H1 (cell line): ENCODE measurements at regions not wholly inside any gene's neighbourhood (a gene's known extent, or its start where the extent isn't known, plus 50 kb on each side); places are given as distances from the start of the nearest gene placed in this dataset.

Source experiments
- CTCF ChIA-PET: fragments of 300-600 bp; sonication (Branson Sonifier 250); formaldehyde crosslinking; loops from one replicate; lab custom pipeline; 2021; ENCODE audit not compliant: partially characterized antibody; lab: Charles Lee
- POLR2A ChIA-PET: fragments of 300-600 bp; sonication (Branson Sonifier 250); formaldehyde crosslinking; loops from one replicate; lab custom pipeline; 2021; ENCODE audit warnings: inconsistent platforms; ENCODE audit not compliant: partially characterized antibody; lab: Charles Lee
- DNase-seq, 2 experiments: peaks; one replicate each; pipeline versions ENCODE4 v3.0.0 to v3.0.0-alpha.2; 2010 to 2022; ENCODE audit warnings: low spot score in 2 of 2, low read depth in 1 of 2, mixed read lengths in 1 of 2
- FAIRE-seq: peaks from 2 replicates; lab custom pipeline; 2011; peaks lifted over from hg19 to GRCh38; lab: Jason Lieb, UNC
- H2AFZ ChIP-seq: 2 replicates; pipeline ENCODE4 v1.8.1; 2012; ENCODE audit warnings: low read length, inconsistent platforms
- H2AK5ac ChIP-seq: 2 replicates; pipeline ENCODE4 v1.6.1; 2013; ENCODE audit warnings: low read depth, low read length
- H2BK120ac ChIP-seq: replicated peaks from 2 replicates; pipeline ENCODE3; 2013; ENCODE audit warnings: low read depth, low read length, inconsistent platforms
- H2BK12ac ChIP-seq: 2 replicates; pipeline ENCODE4 v1.6.1; 2013; ENCODE audit warnings: low read depth, low read length
- H2BK15ac ChIP-seq: 2 replicates; pipeline ENCODE4 v1.6.1; 2013; ENCODE audit warnings: low read length
- H2BK20ac ChIP-seq: 2 replicates; pipeline ENCODE4 v1.6.1; 2013; ENCODE audit warnings: low read length
- H2BK5ac ChIP-seq: 2 replicates; pipeline ENCODE4 v1.6.1; 2013; ENCODE audit warnings: low read depth, low read length
- H3K14ac ChIP-seq: 2 replicates; pipeline ENCODE4 v1.6.1; 2013; ENCODE audit warnings: inconsistent platforms; ENCODE audit not compliant: insufficient read length
- H3K18ac ChIP-seq: 2 replicates; pipeline ENCODE4 v1.6.1; 2013; ENCODE audit warnings: low read length; ENCODE audit errors: extremely low read depth
- H3K23ac ChIP-seq: 2 replicates; pipeline ENCODE4 v1.6.1; 2013; ENCODE audit warnings: inconsistent platforms; ENCODE audit not compliant: insufficient read length
- H3K23me2 ChIP-seq: 2 replicates; pipeline ENCODE4 v1.6.1; 2013; ENCODE audit warnings: low read depth, low read length
- H3K27ac ChIP-seq: 2 replicates; pipeline ENCODE4 v1.6.1; 2011; ENCODE audit warnings: low read depth, low read length, inconsistent platforms
- H3K27me3 ChIP-seq, 4 experiments: replicated peaks in 1 of 4; 1 replicate in 1 of 4; 2 replicates in 3 of 4; pipeline versions ENCODE4 v1.6.1 to v1.8.1; 2011 to 2013; ENCODE audit warnings: low read length in 3 of 4, mild to moderate bottlenecking in 3 of 4, inconsistent platforms in 2 of 4, mixed read lengths in 2 of 4, moderate library complexity in 1 of 4; ENCODE audit not compliant: control insufficient read depth in 3 of 4, insufficient read depth in 3 of 4; ENCODE audit errors: extremely low read depth in 1 of 4
- H3K36me3 ChIP-seq, 4 experiments: 2 replicates each; pipeline versions ENCODE4 v1.6.1 to v1.8.1; 2011 to 2013; ENCODE audit warnings: mild to moderate bottlenecking in 4 of 4, low read length in 3 of 4, moderate library complexity in 2 of 4, control low read depth in 1 of 4, inconsistent platforms in 1 of 4; ENCODE audit not compliant: insufficient read depth in 4 of 4, control insufficient read depth in 2 of 4
- H3K4ac ChIP-seq: replicated peaks from 2 replicates; pipeline ENCODE3; 2013; ENCODE audit warnings: low read length, low read depth, mixed read lengths, inconsistent platforms; ENCODE audit not compliant: insufficient read length
- H3K4me1 ChIP-seq, 4 experiments: replicated peaks in 1 of 4; 1 replicate in 1 of 4; 2 replicates in 3 of 4; pipeline versions ENCODE4 v1.6.1 to v1.8.1; 2011 to 2013; ENCODE audit warnings: low read length in 3 of 4, inconsistent platforms in 2 of 4, mixed read lengths in 1 of 4; ENCODE audit not compliant: insufficient read depth in 4 of 4, control insufficient read depth in 3 of 4
- H3K4me2 ChIP-seq, 2 experiments: 2 replicates each; pipeline versions ENCODE4 v1.6.1 to v1.8.1; 2011 to 2013; ENCODE audit warnings: low read depth in 2 of 2, low read length in 2 of 2, control low read depth in 1 of 2, inconsistent platforms in 1 of 2, mild to moderate bottlenecking in 1 of 2; ENCODE audit not compliant: insufficient read depth in 1 of 2
- H3K4me3 ChIP-seq, 4 experiments: fragments of 200-600, 300-600 bp in 1 of 4; sonication (generic), shearing (Covaris generic), sonication (Bioruptor Twin) in 1 of 4; 2 replicates each; pipeline versions ENCODE4 v1.5.1 to v1.8.1; 2011 to 2016; ENCODE audit warnings: low read length in 4 of 4, low read depth in 3 of 4, control low read depth in 2 of 4, inconsistent platforms in 2 of 4, mild to moderate bottlenecking in 2 of 4, mixed read lengths in 1 of 4, moderate library complexity in 1 of 4; ENCODE audit not compliant: insufficient read depth in 2 of 4; ENCODE audit errors: extremely low read depth in 1 of 4
- H3K56ac ChIP-seq: replicated peaks from 2 replicates; pipeline ENCODE3; 2013; ENCODE audit warnings: low read depth, mild to moderate bottlenecking, mixed read lengths, low read length, inconsistent platforms; ENCODE audit not compliant: insufficient read length
- H3K79me1 ChIP-seq: 2 replicates; pipeline ENCODE4 v1.6.1; 2013; ENCODE audit warnings: low read depth, low read length, control low read depth
- H3K79me2 ChIP-seq, 2 experiments: 2 replicates each; pipeline versions ENCODE4 v1.6.1 to v1.8.1; 2012 to 2013; ENCODE audit warnings: low read length in 2 of 2, mild to moderate bottlenecking in 2 of 2, inconsistent platforms in 1 of 2; ENCODE audit not compliant: insufficient read depth in 2 of 2, control insufficient read depth in 1 of 2
- H3K9ac ChIP-seq, 4 experiments: replicated peaks in 1 of 4; 1 replicate in 1 of 4; 2 replicates in 3 of 4; pipeline versions ENCODE4 v1.6.1 to v1.8.1; 2011 to 2013; ENCODE audit warnings: low read depth in 3 of 4, low read length in 3 of 4, control low read depth in 2 of 4, mild to moderate bottlenecking in 2 of 4, moderate library complexity in 2 of 4, inconsistent platforms in 1 of 4; ENCODE audit errors: extremely low read depth in 1 of 4
- H3K9me3 ChIP-seq, 2 experiments: 2 replicates each; pipeline versions ENCODE4 v1.6.1 to v1.8.1; 2012 to 2013; ENCODE audit warnings: mild to moderate bottlenecking in 2 of 2, moderate library complexity in 2 of 2, control low read depth in 1 of 2, inconsistent platforms in 1 of 2, low read depth in 1 of 2, low read length in 1 of 2, mixed read lengths in 1 of 2; ENCODE audit not compliant: insufficient read depth in 2 of 2
- H4K20me1 ChIP-seq, 2 experiments: replicated peaks in 1 of 2; 2 replicates each; pipeline versions ENCODE3 to v1.8.1; 2011 to 2013; ENCODE audit warnings: inconsistent platforms in 2 of 2, low read length in 2 of 2, mild to moderate bottlenecking in 1 of 2; ENCODE audit not compliant: insufficient read depth in 2 of 2, control insufficient read depth in 1 of 2
- H4K5ac ChIP-seq: 2 replicates; pipeline ENCODE4 v1.6.1; 2013; ENCODE audit warnings: low read length, low read depth, mixed read lengths, inconsistent platforms; ENCODE audit not compliant: insufficient read length
- H4K8ac ChIP-seq: 2 replicates; pipeline ENCODE4 v1.8.0; 2013; ENCODE audit warnings: mild to moderate bottlenecking, moderate library complexity, low read length, inconsistent platforms; ENCODE audit not compliant: insufficient read depth; ENCODE audit errors: extremely low read depth
- H4K91ac ChIP-seq: replicated peaks from 2 replicates; pipeline ENCODE3; 2013; ENCODE audit warnings: low read length, mixed read lengths, inconsistent platforms; ENCODE audit not compliant: insufficient read length
- BCL11A ChIP-seq, 2 experiments: IDR thresholded peaks; one replicate each; pipeline ENCODE4 v1.6.1; 2011; ENCODE audit warnings: low read depth in 2 of 2, low read length in 2 of 2, mild to moderate bottlenecking in 2 of 2
- BRCA1 ChIP-seq: IDR thresholded peaks from 2 replicates; pipeline ENCODE4 v1.6.1; 2012; ENCODE audit warnings: low read depth, low read length, improper control_type of control experiment
- E2F6 ChIP-seq: IDR thresholded peaks from 2 replicates; pipeline ENCODE4 v1.6.1; 2012; ENCODE audit warnings: inconsistent platforms
- EP300 ChIP-seq, 2 experiments: IDR thresholded peaks; 1 replicate in 1 of 2; 2 replicates in 1 of 2; pipeline ENCODE4 v1.6.1; 2011 to 2012; ENCODE audit warnings: low read depth in 2 of 2, low read length in 2 of 2, mild to moderate bottlenecking in 2 of 2, borderline replicate concordance in 1 of 2, inconsistent platforms in 1 of 2, moderate library complexity in 1 of 2
- FOSL1 ChIP-seq: IDR thresholded peaks from 2 replicates; pipeline ENCODE4 v1.6.1; 2011; ENCODE audit warnings: mild to moderate bottlenecking, low read depth, low read length, moderate library complexity; ENCODE audit not compliant: insufficient read depth
- GTF2F1 ChIP-seq: IDR thresholded peaks from 2 replicates; pipeline ENCODE4 v1.6.1; 2012; ENCODE audit warnings: low read depth, low read length, improper control_type of control experiment, borderline replicate concordance
- KDM5A ChIP-seq: fragments of 200-600 bp; IDR thresholded peaks from 2 replicates; pipeline ENCODE4 v1.7.1; 2012; ENCODE audit warnings: mild to moderate bottlenecking, low read length, inconsistent platforms, mixed read lengths
- NANOG ChIP-seq: IDR thresholded peaks from 2 replicates; pipeline ENCODE4 v1.6.1; 2011; ENCODE audit warnings: low read length, low read depth, mild to moderate bottlenecking, inconsistent platforms; ENCODE audit not compliant: insufficient read depth, poor library complexity, severe bottlenecking
- PHF8 ChIP-seq: fragments of 200-600 bp; sonication (generic); conservative IDR thresholded peaks from 2 replicates; pipeline ENCODE4 v1.7.1; 2012; ENCODE audit warnings: low read depth, mild to moderate bottlenecking, inconsistent platforms, low read length, moderate library complexity
- POLR2A ChIP-seq, 2 experiments: IDR thresholded peaks; 1 replicate in 1 of 2; 2 replicates in 1 of 2; pipeline ENCODE4 v1.6.1; 2011; ENCODE audit warnings: low read depth in 2 of 2, low read length in 2 of 2, mild to moderate bottlenecking in 2 of 2; ENCODE audit errors: control extremely low read depth in 1 of 2
- RAD21 ChIP-seq, 2 experiments: IDR thresholded peaks in 1 of 2; conservative IDR thresholded peaks in 1 of 2; 2 replicates each; pipeline ENCODE4 v1.6.1; 2011; ENCODE audit warnings: low read depth in 2 of 2, low read length in 2 of 2, improper control_type of control experiment in 1 of 2, inconsistent platforms in 1 of 2, mild to moderate bottlenecking in 1 of 2, moderate library complexity in 1 of 2
- SIX5 ChIP-seq: IDR thresholded peaks from 2 replicates; pipeline ENCODE4 v1.6.1; 2011; ENCODE audit warnings: mild to moderate bottlenecking, low read depth, low read length
- SUZ12 ChIP-seq: fragments of 200-600 bp; sonication (generic); IDR thresholded peaks from 2 replicates; pipeline ENCODE4 v1.6.1; 2012; ENCODE audit warnings: mild to moderate bottlenecking, inconsistent platforms, low read length, moderate library complexity, mixed read lengths
- YY1 ChIP-seq: IDR thresholded peaks from 2 replicates; pipeline ENCODE4 v1.6.1; 2011; ENCODE audit warnings: low read depth, mild to moderate bottlenecking, low read length
- WGBS, 2 experiments: shearing (Covaris generic) in 1 of 2; methylation state at CpG; one replicate each; pipeline versions ENCODE4 v1.1.6 to v1.1.7; 2013 to 2015; ENCODE audit warnings: low lambda C conversion rate in 2 of 2, mixed read lengths in 2 of 2, inconsistent platforms in 1 of 2, low coverage in 1 of 2, missing lambda C conversion rate in 1 of 2; ENCODE audit not compliant: insufficient replicate concordance in 2 of 2, insufficient coverage in 1 of 2, insufficient read length in 1 of 2; ENCODE audit errors: extremely low coverage in 1 of 2, missing lambda C conversion rate in 1 of 2; 5-methylcytosine and 5-hydroxymethylcytosine counted together

DNA sequence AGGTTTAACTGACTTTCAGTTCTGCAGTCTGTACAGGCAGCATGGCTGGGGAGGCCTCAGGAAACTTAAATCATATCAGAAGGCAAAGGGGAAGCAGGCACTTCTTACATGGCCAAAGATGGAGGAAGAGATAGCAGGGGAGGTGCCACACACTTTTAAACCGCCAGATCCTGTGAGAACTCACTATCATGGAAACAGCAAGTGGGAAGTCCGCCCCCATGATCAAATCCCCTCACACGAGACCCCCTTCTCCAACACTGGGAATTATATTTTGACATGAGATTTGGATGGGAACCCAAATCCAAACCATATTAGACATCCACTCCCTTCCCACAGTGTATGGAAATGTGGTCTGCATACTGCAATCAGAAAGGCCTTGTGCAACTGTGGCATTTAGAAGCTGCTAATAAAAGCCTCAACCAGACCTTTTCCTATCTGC, 148.2 kb downstream of the FCRL5 start:
- Histone ChIP-seq H4K91ac (no peak overlapping the region), H4K20me1 (no peaks in the 10 kb centered on the region), H3K9ac (no peak overlapping the region), H2BK120ac (no peak overlapping the region), H2BK12ac (no peak overlapping the region), H2AFZ (0 out of 2 replicates have a peak overlapping the region, but pooled peaks have one; percentile 7), H4K5ac (no peak overlapping the region), H3K23ac (no peak overlapping the region), H3K18ac (no peak overlapping the region), H2BK20ac (no peak overlapping the region), H3K27ac (no peak overlapping the region), H3K9me3 (no peaks in the 10 kb centered on the region), H3K79me2 (no peaks in the 10 kb centered on the region), H2AK5ac (no peak overlapping the region), H3K79me1 (no peaks in the 10 kb centered on the region), H3K56ac (no peak overlapping the region), H3K27me3 (no peaks in the 10 kb centered on the region), H3K4me3 (no peak overlapping the region), H2BK15ac (no peak overlapping the region), H3K14ac (no peak overlapping the region), H3K4me1 (peaks cover 0 to 6% (median 3%) of the 10 kb centered on the region in 4 experiments; a peak in 4 of 7 replicates), H3K23me2 (no peaks in the 10 kb centered on the region; the same call in 1 of the 2 replicates), H3K4ac (no peak overlapping the region), H4K8ac (no peak overlapping the region), H3K4me2 (no peak overlapping the region), H3K36me3 (no peaks in the 10 kb centered on the region), H2BK5ac (no peak overlapping the region)
- ChIA-PET CTCF (interaction anchor here (0.7 to 4.0 kb wide), 6 partner anchors 11 to 80 kb away, joined by 3 to 15 read pairs (median 4); no protein-coding TSS in a partner anchor), POLR2A (no interaction called here)
- DNase-seq (no peak), FAIRE-seq (no peak)
- 90% methylated on average over 3 of the region's 3 CpGs; no CpG with 5 or more reads in 1 of the 2 experiments for WGBS, 2 experiments
- no peak for TF ChIP-seq RAD21 (IDR thresholded peaks at IDR 0.05 in 1 of 2, conservative IDR thresholded peaks at IDR 0.05 in 1 of 2; ENCODE audit: low read depth in 2 of 2, low read length in 2 of 2)
- TF ChIP-seq PHF8 = no peak
- TF ChIP-seq SUZ12 = no peak
- no peak for TF ChIP-seq NANOG
- no peak for TF ChIP-seq GTF2F1
- TF ChIP-seq YY1 = no peak
- TF ChIP-seq SIX5 = no peak
- TF ChIP-seq BCL11A (IDR thresholded peaks at IDR 0.05; ENCODE audit: low read depth in 2 of 2, low read length in 2 of 2) = no peak
- TF ChIP-seq E2F6 = no peak
- no peak for TF ChIP-seq EP300 (IDR thresholded peaks at IDR 0.05; ENCODE audit: borderline replicate concordance in 1 of 2, low read depth in 2 of 2, low read length in 2 of 2)
- TF ChIP-seq KDM5A = no peak
- no peak for TF ChIP-seq FOSL1
- TF ChIP-seq BRCA1 = no peak
- no peak for TF ChIP-seq POLR2A (IDR thresholded peaks at IDR 0.05; ENCODE audit: control extremely low read depth in 1 of 2, low read depth in 2 of 2, low read length in 2 of 2)
